Right forelimb (tissue), 1 donor: ENCODE measurements at regions not wholly inside any gene's neighbourhood (a gene's known extent, or its start where the extent isn't known, plus 50 kb on each side); places are given as distances from the start of the nearest gene placed in this dataset.
"Not testable (repeated sequence)": the region's sequence is repeated elsewhere in the genome, so short reads cannot be mapped to it uniquely, and the experiment has no call there.

ENCODE experiments used
- DNase-seq: peaks from one replicate; pipeline ENCODE4 v3.0.0-alpha.2; 2018

DNA sequence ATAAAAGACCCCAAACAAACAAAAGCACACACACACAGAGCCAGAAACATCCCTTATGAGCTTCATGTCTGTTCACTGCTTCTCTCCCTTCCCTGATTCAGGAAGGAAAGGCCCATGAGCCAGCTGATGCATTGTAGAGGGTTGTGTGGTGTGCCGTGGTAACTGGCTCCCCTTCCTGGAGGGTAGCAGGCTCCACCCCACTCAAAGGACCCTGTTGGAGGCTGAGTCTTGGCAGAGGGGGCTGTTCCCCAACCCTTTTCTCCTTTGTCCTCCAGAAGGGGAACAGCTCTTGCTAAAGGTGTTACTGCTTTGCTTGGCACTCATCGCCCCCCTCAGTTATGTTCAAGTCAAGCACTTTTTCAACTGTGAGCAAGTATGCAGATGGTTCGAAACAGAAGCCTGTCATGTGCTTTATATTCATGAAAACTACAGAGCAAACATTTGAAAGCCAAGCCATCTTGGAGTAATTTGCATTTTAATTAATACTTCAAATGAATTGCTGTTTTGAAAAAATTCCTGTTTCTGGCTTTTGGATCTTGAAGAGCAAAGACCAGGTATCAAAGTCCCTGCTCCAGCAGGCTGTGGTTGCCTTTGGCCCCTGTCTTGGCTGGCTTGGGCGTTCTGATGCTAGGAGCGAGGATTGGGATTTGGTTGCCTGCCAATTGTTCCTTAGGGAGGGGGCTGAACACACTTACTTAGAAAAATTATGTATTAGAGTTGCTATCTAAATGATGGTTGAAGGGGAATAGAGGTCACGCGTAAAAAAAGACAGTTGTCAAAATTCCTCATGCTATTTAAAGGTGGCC lies 267.8 kb downstream of the TSN start:
- no peak for DNase-seq

DNA sequence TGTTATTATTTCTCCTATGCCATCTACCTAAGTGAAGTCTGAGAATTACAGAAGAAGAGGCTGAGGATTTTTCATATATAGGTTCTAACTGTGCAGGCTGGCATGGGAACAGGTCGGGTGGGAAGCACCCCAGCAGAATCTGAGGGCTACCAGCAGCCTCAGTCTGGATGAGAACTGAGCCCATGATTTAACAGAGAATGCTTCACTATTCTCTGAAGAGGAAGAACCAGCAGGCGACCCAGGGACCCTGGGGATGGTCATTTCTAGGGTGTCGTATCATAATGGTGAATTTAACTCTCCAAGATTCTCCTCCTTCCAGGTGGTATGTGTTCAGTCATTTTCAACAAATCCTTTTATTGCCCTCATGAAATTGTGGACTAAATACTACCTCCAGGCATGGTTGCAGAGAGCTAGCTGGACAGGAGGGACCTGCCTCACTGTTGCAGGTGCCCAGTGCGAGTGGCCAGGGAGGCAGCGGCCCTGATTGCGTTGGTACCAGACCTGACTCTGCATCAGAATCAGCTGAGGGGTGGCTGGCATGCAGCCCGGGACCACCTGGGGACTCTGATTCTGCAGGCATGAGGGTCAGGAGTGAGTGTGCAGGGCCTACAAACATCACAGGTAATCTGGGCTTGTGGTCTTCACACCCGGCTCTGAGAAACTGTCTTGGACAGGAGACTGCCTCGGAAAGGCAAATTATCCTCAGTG lies 272.2 kb downstream of the TSN start:
- no peak for DNase-seq

DNA sequence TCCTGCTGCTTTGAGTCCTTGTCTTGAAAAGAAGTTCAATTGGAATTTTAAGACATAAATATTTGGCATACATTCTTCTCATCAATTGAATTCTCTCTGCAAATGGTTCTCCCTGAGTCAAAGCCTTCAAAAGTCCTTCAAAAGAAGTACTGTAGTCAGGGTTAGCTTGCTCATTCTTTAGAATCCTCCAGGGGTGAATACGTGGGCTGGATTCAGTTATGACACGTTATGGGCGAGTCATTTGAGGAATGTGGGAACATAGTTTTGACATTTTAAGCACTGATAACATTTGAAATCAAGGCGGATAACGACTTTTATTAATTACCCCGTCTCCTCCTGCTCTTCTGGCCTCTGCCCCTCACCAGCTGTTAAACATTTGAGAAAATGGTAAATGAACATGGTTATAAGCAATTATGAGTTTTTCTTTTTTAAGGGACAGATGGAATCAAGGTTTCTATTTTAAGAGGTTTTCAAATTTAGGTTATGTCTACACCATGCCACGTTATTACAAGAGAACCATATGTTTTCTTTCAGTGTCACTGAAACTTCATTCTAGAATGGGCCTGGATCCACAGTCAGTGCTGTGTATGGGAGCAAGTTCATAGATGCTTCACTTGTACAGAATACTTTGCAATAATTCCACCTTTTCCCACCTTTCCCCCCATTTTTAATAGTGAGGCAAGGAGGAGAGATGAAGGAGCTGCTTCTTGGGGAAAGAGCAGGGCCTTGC lies 273.1 kb downstream of the TSN start:
- no peak for DNase-seq

DNA sequence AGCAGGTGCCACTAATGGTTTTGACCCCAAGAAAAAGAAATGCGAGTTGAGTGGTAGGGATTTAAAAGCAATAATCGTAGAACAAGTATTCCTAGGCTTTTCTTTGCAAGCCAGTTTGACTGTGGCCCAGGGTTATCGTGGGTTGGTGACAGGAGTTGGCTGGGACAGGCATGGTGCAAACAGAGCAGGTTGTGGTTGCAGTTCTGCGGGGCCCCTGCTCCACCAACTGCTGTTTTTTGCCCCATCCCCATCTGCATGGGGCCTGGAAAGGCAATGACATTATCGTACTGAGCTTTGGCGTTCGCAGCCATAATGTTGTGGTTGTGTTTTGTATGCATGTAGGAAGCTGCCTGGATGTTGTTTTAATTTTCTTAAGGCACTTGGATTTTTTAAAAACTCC lies 274.0 kb downstream of the TSN start:
- no peak for DNase-seq

DNA sequence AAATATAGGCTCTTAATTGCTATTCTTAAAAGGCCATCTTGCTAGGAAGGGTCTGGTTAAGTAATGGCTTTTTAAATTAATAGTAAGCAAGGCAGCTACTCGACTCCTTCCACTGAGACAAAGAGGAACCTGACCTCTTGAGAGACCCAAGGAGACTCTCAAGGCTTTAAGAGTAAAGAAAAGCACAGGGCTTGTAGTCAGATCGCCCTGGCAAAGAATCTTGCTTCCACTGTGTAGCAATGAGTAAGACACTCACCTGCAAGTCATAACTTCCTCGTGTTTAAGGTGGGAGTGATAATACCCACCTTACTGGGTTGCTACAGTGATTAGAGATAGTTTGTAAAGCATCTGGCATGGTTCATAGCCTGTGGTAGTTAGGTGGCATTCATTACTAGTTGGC lies 274.5 kb downstream of the TSN start:
- DNase-seq, result no peak

DNA sequence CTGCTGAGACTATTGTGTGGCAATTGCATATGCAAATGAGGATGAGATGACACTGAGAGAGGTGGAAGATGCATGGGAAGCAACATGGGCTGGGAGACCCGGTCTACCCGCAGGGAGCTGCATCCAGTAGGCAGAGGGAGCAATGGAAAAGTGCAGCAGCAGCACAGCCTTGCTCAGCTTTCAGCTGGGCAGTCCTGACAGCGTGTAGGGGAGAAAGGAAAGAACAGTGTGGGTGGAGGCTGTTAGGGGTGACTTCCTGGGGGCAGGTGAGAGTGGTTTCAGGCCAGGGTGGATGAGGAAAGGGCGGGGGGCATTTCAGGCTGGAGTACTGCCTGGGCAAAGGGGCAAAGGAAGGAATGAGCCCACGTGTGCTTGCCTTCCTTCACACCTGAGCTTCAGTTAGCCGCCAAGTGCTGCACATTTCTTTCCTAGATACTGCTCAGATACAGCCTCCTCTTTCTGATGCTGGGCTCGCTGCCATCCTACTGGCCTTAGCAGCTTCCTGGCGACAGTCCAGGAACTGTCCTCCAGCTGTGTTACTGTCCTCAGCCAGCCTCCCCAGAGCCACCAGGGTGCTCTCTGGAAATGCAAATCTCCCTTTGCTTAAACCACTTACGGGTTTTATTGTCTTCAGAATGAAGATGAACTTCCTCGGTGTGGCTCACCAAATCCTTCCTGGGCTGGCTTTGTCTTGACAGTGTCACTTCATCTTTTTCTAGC lies 276.3 kb downstream of the TSN start:
- DNase-seq, result no peak

DNA sequence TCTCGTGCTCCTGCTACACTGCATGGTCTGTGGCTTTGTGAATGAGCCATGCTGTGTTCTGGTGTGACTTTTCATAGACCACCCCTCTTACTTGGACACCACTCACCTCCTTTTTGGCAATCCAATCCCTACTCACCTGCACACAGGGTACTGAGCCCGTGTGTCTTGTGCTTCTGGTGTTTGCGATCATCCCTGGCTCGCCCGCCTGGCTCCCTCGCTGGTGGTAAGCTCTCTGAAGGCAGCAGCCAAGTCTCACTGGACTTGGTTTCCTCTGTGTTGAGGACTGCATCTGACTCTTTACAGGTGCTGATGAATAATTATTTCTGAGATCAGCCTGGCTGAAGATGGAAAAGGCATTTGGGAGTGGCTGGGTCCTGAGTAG lies 276.8 kb downstream of the TSN start:
- DNase-seq, result no peak

DNA sequence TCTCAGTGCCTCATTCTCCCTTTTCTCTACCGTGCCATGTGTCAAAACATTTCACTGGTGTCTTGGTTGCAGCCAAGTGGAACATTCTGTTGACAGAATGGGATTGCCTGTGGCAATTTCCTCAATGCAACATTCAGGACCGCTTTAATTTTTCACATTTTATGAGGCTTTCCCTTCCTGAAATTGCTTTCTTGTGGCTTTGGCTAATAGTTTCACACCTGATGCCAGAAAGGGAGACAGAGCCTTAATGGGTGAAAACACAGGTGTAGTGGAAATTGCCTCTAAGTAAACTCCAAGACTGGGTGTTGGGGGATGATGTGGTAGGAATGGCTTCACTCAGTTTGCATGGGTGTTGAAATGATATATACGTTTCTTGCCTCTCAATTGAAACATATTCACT lies 278.3 kb downstream of the TSN start:
- no peak for DNase-seq

DNA sequence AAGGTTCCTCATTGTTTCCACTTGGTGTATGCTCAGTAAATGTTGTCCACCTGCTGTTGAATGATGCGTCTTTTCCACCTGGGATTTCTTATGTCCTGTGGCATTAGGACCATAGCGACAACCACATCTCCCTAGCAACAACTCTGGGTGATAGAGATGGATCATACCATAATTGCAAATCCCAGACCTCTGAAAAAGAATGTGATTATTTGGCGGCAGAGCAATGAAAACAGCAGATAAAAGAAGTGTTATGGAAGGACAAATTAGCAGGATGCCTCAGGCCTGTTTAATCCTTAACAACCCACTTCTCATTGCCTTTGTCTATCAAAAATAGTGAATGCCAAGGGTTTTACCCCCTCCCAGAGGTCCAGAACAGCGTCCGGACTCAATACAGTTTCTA lies 278.9 kb downstream of the TSN start:
- DNase-seq, result no peak

DNA sequence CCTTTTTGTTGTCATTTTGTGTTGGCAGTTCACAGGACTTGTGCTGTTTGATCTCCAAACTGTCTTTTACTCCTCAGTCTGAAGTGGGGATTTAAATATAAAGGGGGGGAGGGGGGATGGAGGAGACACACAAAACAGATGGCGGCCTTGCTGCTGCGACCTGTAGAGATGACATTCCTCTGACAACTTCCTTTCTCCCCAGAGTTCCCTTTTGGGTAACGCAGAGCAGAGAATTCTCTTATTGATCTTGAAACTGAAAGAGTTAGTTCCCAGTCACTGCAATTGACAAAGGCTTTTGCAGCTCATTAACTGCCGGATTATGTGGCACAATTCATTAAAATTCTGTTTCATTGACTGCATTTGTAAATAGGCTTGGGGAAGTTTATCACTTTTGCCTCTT lies 279.3 kb downstream of the TSN start:
- no peak for DNase-seq

DNA sequence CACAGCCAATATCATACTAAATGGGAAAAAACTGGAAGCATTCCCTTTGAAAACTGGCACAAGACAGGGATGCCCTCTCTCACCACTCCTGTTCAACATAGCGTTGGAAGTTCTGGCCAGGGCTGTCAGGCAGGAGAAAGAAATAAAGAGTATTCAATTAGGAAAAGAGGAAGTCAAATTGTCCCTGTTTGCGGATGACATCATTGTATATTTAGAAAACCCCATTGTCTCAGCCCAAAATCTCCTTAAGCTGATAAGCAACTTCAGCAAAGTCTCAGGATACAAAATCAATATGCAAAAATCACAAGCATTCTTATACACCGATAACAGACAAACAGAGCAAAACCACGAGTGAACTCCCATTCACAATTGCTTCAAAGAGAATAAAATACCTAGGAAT lies 283.4 kb downstream of the TSN start:
- DNase-seq, result not testable (repeated sequence)

DNA sequence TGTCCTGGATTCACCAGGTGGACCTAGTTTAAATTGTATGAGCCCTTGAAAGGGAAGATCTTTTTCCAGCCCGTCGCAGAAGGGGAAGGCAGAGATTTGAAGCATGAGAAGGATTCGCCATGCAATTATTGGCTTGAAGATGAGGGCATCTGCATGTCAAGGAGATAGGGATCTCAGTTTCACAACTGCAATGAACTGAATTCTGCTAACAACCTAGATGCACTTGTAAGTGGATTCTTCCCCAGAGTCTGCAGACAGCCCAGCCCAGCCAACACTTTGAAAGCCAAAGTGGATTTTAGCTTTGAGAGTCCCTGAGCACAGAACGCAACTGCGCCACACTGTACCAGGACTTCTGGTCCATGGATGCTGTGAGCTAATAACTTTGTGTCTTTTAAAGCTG lies 286.0 kb downstream of the TSN start:
- DNase-seq, result no peak

DNA sequence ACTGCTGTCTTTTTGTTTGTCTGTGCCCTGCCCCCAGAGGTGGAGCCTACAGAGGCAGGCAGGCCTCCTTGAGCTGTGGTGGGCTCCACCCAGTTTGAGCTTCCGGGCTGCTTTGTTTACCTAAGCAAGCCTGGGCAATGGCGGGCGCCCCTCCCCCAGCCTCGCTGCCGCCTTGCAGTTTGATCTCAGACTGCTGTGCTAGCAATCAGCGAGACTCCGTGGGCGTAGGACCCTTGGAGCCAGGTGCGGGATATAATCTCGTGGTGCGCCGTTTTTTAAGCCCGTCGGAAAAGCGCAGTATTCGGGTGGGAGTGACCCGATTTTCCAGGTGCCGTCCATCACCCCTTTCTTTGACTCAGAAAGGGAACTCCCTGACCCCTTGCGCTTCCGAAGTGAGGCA lies 296.2 kb downstream of the TSN start:
- not testable (repeated sequence) for DNase-seq

DNA sequence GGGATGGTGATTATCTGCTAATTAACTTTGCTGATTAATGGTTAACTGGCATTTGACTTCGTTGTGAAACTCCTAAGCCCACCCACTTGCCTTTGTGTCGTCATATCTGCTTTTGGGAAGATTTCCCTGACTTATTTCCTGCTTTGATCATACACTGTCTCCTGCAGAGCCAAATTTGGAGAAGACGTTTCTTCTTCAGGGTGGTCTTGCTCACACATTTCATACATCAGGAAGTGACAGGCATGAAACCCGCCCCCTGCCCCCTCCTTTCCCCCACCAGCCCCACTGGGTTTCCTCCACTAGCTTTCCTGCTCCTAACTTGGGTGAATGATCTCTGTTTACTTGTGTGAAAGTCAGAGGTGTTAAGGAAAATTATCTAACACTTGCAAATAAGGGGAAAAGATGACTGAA lies 300.1 kb downstream of the TSN start:
- DNase-seq, result no peak

DNA sequence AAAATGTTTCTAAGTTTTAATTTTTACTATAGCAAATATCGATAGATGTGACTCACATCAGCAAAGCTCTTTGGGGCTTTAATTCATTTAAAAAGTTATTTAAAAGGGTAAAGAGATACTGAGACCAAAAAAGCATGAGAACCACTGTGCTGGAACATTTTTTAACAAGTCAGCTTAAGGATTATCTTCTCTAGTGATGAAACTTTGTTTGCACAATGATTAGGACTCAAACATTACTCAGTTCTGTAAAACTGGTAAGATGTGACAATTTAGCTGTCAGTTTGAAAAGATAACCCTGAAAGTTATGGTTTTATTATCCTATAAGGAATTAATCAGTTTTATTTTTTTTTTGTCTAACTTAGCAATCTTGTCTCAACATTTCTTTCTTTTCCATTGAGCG lies 301.4 kb downstream of the TSN start:
- no peak for DNase-seq

DNA sequence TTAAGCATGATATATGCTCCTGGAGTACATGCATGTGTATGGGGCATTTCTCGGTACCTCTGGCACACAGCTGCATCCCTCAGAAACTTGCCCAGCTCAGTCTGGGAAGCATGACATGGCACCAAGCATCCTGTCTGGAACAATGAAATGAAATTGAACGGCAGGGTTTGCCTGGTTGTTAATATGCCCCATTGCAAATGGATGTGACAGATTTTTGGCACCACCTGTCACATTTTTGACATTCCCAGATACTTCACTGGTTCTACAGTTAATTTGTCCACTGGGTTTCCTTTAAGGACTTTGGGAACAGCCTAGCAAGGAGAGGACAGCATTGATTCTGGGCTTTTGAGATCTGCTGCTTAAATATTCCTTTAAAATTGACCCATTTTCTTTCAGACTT lies 305.8 kb downstream of the TSN start:
- DNase-seq, result no peak

DNA sequence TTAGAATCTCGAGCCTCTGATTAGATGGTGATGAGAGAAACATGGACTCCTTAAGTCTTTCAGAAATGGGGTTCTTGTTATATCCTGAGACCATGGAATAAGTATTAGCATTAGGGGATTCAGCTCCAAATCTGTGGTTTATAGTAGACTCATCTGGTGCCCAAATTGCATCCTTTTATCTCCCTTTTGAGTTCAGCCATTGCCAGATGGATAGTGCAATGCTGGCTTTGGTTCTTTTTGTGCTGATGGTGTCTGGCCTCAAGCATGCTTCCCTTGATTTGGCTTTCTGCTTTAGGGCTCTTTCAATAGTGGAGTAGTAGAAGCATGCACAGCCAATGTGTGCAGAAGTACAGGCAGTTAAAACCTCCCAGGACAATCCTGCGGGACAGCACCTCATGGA lies 306.4 kb downstream of the TSN start:
- no peak for DNase-seq

DNA sequence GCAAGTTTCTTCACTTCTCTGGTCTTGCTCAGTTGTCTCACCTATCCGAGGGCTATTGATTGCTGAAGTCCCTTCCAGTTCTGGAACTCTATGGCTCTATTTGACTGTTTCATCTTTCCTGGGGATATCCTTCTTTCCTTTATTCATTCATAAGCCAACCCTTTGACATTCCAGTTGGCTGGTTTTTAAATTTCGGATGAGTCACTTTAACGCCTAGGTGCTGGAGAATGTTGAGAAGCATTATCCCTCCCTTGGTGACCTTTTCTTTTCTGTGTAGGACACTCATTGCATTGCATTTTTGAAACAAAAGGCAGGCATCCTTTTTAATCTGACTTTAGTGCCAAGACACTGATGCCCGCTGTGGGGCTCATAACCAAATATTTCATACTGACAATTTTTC lies 307.1 kb downstream of the TSN start:
- DNase-seq, result no peak

DNA sequence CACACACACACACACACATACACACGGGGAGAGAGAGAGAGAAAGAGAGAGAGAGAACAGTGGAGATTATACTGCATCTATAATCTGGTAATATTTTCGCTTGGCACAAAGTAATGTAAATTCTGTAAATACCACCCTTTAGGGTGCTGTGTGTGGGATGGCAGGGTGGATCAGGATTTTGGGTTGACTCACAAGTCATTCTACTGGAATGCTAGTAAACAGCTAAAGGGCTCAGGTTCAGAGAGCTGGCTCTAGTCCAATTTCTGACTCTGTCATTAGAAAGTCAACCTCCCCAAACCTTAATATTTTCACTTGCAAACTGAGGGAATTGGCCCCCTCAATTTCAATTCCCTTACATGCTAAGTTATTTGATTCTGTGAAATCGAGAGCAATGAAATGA lies 308.3 kb downstream of the TSN start:
- DNase-seq, result no peak

DNA sequence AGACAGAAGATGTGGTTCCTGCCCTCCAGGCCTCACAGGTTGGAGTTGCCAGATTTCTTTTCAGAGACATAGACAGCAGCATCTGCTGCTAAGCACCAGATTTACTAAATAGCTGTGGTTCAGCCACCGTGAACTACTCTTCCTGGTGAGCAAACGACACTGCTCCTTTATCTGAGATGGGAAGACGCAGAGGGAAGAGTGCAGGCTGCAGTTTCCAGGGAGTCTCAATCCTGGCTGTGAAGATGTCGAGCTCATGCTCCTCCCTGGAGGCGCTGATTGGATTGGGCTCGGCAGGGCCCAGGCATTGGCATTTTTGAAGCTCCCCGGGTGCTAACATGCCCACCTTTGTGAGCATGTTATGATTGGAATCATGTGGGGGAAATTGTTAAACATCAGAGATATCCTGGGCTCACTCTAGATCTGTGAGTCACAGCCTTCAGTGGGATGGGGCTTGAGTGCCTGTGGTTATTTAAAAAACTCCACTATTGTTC lies 314.8 kb downstream of the TSN start:
- no peak for DNase-seq

DNA sequence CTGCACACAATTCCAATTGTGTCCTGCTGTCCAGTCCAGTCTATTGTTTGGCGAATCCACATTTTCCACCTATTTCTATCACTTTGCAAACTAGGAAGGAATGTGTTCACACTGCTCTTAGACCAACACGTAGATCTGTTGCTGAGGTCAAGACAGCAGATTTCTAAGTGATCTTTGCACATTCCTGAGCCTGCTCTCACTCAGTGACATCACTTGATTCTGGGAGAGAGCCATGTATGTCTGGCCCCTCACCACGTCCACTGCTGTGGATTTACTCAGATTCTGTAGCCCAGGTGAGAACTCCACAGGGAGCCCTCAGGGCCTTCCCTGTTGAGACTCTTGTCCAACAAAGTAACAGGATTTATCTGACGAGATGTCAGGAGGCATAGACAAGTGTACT lies 317.2 kb downstream of the TSN start:
- DNase-seq, result no peak

DNA sequence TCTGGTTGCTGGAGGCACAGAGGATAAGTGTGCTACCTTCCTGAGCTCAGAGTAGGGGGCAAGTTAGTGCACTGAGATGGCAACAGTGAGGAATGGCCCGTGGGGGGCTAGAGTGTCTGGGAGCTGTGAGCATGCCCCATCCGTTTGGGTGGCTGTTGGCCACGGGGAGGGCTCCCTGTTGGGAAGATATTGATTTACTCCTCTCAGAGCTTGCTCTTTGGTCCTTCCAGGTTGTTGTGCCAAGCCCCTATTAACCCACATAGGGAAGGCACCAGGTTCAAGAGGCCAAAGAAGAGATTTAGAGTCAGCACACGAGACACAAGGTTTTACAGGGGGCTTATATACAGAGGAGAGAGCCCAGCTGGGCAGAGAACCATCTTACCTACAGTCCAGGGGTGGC lies 318.8 kb downstream of the TSN start:
- DNase-seq, result no peak

DNA sequence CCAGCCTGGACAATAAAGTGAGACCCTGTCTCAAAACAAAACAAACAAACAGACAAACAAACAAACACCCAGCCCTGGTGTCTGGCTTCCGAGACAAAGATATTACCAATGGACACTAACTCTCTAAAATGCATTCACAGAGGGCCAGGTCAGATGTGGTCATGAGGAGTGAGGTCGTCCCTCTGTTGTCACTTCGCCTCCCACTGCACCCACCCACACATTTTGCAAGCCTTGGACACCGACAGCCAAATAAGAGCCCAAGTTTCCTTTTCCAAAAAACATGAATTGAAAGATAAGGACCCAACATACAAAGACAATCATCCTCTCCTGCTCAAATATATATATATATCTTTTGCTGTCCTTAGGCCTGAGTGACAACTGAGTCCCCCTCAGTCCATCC lies 319.9 kb downstream of the TSN start:
- no peak for DNase-seq
